ENCODE measurements at regions not wholly inside any gene's neighbourhood (a gene's known extent, or its start where the extent isn't known, plus 50 kb on each side); places are given as distances from the start of the nearest gene placed in this dataset.

GRCh38 chr1:188065917-188066316, 1237.2 kb downstream of the PLA2G4A start:
- no peak overlapping the region for H3K4me3 Mint-ChIP-seq
- ATAC-seq (ENCODE audit: low read depth) (no peak), DNase-seq (no peak)
- POLR2A ChIA-PET: no interaction called here
- no peaks in the 10 kb centered on the region for H3K4me1 Mint-ChIP-seq
- no peaks in the 10 kb centered on the region for H3K27me3 Mint-ChIP-seq
- TF ChIP-seq CTCF (IDR thresholded peaks at IDR 0.05): no peak
- no peak overlapping the region for H3K27ac Mint-ChIP-seq
- H3K9me3 Mint-ChIP-seq: peaks cover 35% of the 10 kb centered on the region
- H3K36me3 Mint-ChIP-seq (ENCODE audit: low read depth): no peaks in the 10 kb centered on the region
- intact Hi-C loops (cut with micrococcal nuclease): no loop called here
- CTCF ChIA-PET: no interaction called here

- no peaks in the 10 kb centered on the region for H3K36me3 Mint-ChIP-seq (ENCODE audit: low read depth)
- no peak for ATAC-seq (ENCODE audit: low read depth)
- no peak for DNase-seq
- H3K27me3 Mint-ChIP-seq: no peaks in the 10 kb centered on the region
- ChIA-PET CTCF (no interaction called here), POLR2A (no interaction called here)
- H3K4me3 Mint-ChIP-seq: no peak overlapping the region
- TF ChIP-seq CTCF (IDR thresholded peaks at IDR 0.05): no peak
- H3K9me3 Mint-ChIP-seq: peaks cover 29% of the 10 kb centered on the region
- H3K4me1 Mint-ChIP-seq: no peaks in the 10 kb centered on the region
- no peak overlapping the region for H3K27ac Mint-ChIP-seq
- intact Hi-C loops (cut with micrococcal nuclease): no loop called here
Measured at GRCh38 chr1:188070848-188071247, 1242.1 kb downstream of the PLA2G4A start.

- ATAC-seq (ENCODE audit: low read depth) (no peak), DNase-seq (no peak)
- ChIA-PET POLR2A (no interaction called here), CTCF (interaction anchor here (0.6 kb wide), 1 partner anchor 731 kb away, joined by 3 read pairs; no protein-coding TSS in a partner anchor)
- Mint-ChIP-seq H3K36me3 (ENCODE audit: low read depth) (no peaks in the 10 kb centered on the region), H3K27me3 (no peaks in the 10 kb centered on the region), H3K9me3 (peaks cover 11% of the 10 kb centered on the region), H3K27ac (no peak overlapping the region), H3K4me1 (no peaks in the 10 kb centered on the region), H3K4me3 (no peak overlapping the region)
- no peak for TF ChIP-seq CTCF (IDR thresholded peaks at IDR 0.05)
- intact Hi-C loops (cut with micrococcal nuclease): no loop called here
Measured at GRCh38 chr1:188089015-188089414, 1260.3 kb downstream of the PLA2G4A start.

GRCh38 chr1:188089461-188089860, 1260.7 kb downstream of the PLA2G4A start:
- Mint-ChIP-seq H3K4me3 (no peak overlapping the region), H3K36me3 (ENCODE audit: low read depth) (no peaks in the 10 kb centered on the region), H3K27ac (no peak overlapping the region), H3K27me3 (no peaks in the 10 kb centered on the region), H3K9me3 (peaks cover 11% of the 10 kb centered on the region), H3K4me1 (no peaks in the 10 kb centered on the region)
- ATAC-seq (ENCODE audit: low read depth) (no peak), DNase-seq (no peak)
- ChIA-PET CTCF (no interaction called here), POLR2A (no interaction called here)
- intact Hi-C loops (cut with micrococcal nuclease): no loop called here
- TF ChIP-seq CTCF (IDR thresholded peaks at IDR 0.05): no peak

GRCh38 chr1:188096521-188096920, 1267.8 kb downstream of the PLA2G4A start:
- H3K4me3 Mint-ChIP-seq: no peak overlapping the region
- intact Hi-C loops (cut with micrococcal nuclease): no loop called here
- DNase-seq: no peak
- H3K9me3 Mint-ChIP-seq: peaks cover 8% of the 10 kb centered on the region
- POLR2A ChIA-PET: no interaction called here
- H3K27ac Mint-ChIP-seq: no peak overlapping the region
- no peaks in the 10 kb centered on the region for H3K4me1 Mint-ChIP-seq
- CTCF ChIA-PET: no interaction called here
- no peaks in the 10 kb centered on the region for H3K36me3 Mint-ChIP-seq (ENCODE audit: low read depth)
- TF ChIP-seq CTCF (IDR thresholded peaks at IDR 0.05): no peak
- no peaks in the 10 kb centered on the region for H3K27me3 Mint-ChIP-seq
- ATAC-seq (ENCODE audit: low read depth): no peak

Data from activated B cell treated with CpG ODN at 0.5 μM for 24 hours (primary cell).